Ishikawa (cell line): ENCODE measurements at regions not wholly inside any gene's neighbourhood (a gene's known extent, or its start where the extent isn't known, plus 50 kb on each side); places are given as distances from the start of the nearest gene placed in this dataset.

Source experiments
- CEBPB ChIP-seq: IDR thresholded peaks from 2 replicates; pipeline ENCODE4 v1.6.1; 2012
- CREB1 ChIP-seq: IDR thresholded peaks from 2 replicates; pipeline ENCODE4 v1.6.1; 2012; ENCODE audit warnings: low read depth
- EGR1 ChIP-seq: IDR thresholded peaks from 2 replicates; pipeline ENCODE4 v1.6.1; 2012
- EP300 ChIP-seq: IDR thresholded peaks from 2 replicates; pipeline ENCODE4 v1.6.1; 2012; ENCODE audit warnings: borderline replicate concordance
- FOXM1 ChIP-seq: IDR thresholded peaks from 2 replicates; pipeline ENCODE4 v1.6.1; 2012; ENCODE audit warnings: low read depth, borderline replicate concordance
- NFIC ChIP-seq: IDR thresholded peaks from 2 replicates; pipeline ENCODE4 v1.6.1; 2012
- RAD21 ChIP-seq: IDR thresholded peaks from 2 replicates; pipeline ENCODE4 v1.6.1; 2012; ENCODE audit warnings: low read depth
- REST ChIP-seq: IDR thresholded peaks from 2 replicates; pipeline ENCODE4 v1.6.1; 2012; ENCODE audit warnings: low read depth, mild to moderate bottlenecking
- TAF1 ChIP-seq: IDR thresholded peaks from 2 replicates; pipeline ENCODE4 v1.6.1; 2012; ENCODE audit warnings: low read depth, mild to moderate bottlenecking
- TCF12 ChIP-seq: IDR thresholded peaks from 2 replicates; pipeline ENCODE4 v1.6.1; 2012; ENCODE audit warnings: low read depth
- TEAD4 ChIP-seq: IDR thresholded peaks from 2 replicates; pipeline ENCODE4 v1.6.1; 2012
- USF1 ChIP-seq: IDR thresholded peaks from 2 replicates; pipeline ENCODE4 v1.6.1; 2012
- YY1 ChIP-seq: IDR thresholded peaks from 2 replicates; pipeline ENCODE4 v1.6.1; 2012; ENCODE audit warnings: low read depth
- ZBTB7A ChIP-seq: IDR thresholded peaks from 2 replicates; pipeline ENCODE4 v1.6.1; 2012; ENCODE audit warnings: low read depth
- TF ChIP-seq, protein P1 (sequence below): IDR thresholded peaks from 2 replicates; pipeline ENCODE4 v1.6.1; 2012

DNA sequence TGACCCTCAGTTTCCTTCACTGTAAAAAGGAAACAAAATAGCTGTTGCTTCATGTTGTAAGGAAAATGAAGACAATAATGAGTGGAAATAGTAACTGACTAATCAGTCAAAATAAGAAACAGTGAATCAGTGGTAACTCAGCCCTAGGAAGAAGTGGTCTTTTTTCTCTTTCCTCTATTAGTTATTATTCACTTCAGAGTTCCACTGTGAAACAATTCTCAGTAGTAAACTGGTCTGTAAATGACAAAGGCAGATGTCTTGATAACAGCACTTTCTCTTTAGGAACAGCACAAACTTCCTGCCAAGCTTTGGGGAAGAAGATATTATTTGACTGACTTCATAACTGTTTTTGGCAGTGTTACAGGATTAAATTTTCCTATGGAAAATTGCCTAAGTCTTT, 600.5 kb upstream of the KLHL1 start:
- TF ChIP-seq, protein P1, sequence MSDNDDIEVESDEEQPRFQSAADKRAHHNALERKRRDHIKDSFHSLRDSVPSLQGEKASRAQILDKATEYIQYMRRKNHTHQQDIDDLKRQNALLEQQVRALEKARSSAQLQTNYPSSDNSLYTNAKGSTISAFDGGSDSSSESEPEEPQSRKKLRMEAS: no peak
- no peak for TF ChIP-seq EGR1
- TF ChIP-seq USF1: no peak

GRCh38 chr13:70703755-70704154, 595.5 kb upstream of the KLHL1 start:
- TF ChIP-seq TCF12 (no peak), REST (no peak), EGR1 (no peak), NFIC (no peak), CREB1 (no peak), USF1 (no peak), RAD21 (no peak), TEAD4 (no peak), YY1 (no peak), EP300 (no peak)

- TF ChIP-seq ZBTB7A: no peak
- no peak for TF ChIP-seq REST
- TF ChIP-seq CEBPB: no peak
- no peak for TF ChIP-seq USF1
- TF ChIP-seq TCF12: no peak
- no peak for TF ChIP-seq FOXM1
- TF ChIP-seq RAD21: no peak
- no peak for TF ChIP-seq TEAD4
- no peak for TF ChIP-seq CREB1
- TF ChIP-seq, protein P1: no peak
- no peak for TF ChIP-seq YY1
- no peak for TF ChIP-seq NFIC
- TF ChIP-seq EGR1: no peak
- TF ChIP-seq TAF1: no peak
- TF ChIP-seq EP300: no peak
These were observed 586.9 kb upstream of the KLHL1 start for GRCh38 chr13:70694996-70695715.

DNA sequence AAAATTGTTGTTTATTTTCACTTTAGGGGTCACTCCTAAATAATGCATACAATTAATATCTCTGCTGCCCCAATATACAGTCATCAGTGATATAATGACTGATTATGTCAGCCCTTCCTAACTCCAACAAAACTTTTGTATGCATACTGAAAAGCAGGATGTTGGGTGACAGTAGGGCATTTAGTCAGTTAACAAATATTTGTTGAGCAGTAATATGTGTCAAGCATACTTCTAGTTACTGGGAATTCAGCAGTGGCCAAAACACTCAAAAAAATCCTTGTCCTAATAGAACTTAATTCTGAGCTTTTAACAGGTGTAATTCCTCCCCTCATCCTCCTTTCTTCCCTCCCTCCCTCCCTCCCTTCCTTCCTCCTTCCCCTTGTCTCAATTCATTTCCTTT, 560.7 kb upstream of the KLHL1 start:
- TF ChIP-seq NFIC (no peak), USF1 (no peak), CREB1 (no peak), TAF1 (no peak), TCF12 (no peak), RAD21 (no peak), ZBTB7A (no peak), EGR1 (no peak), YY1 (no peak), TEAD4 (no peak), CEBPB (no peak), REST (no peak), FOXM1 (no peak)
- TF ChIP-seq, protein P1: no peak
